GM21723 (cell line): ENCODE measurements at regions not wholly inside any gene's neighbourhood (a gene's known extent, or its start where the extent isn't known, plus 50 kb on each side); places are given as distances from the start of the nearest gene placed in this dataset.
"Not testable (repeated sequence)": the region's sequence is repeated elsewhere in the genome, so short reads cannot be mapped to it uniquely, and the experiment has no call there.

Experiments
- ATAC-seq: cut with Tn5 transposase; IDR thresholded peaks from one replicate; pipeline ENCODE4 v1.9.1; 2021; ENCODE audit warnings: mild to moderate bottlenecking, moderate library complexity; ENCODE audit not compliant: unreplicated experiment

GRCh38 chr10:53223851-53224250 lies 451.3 kb upstream of the MBL2 start:
- ATAC-seq, result no peak

DNA sequence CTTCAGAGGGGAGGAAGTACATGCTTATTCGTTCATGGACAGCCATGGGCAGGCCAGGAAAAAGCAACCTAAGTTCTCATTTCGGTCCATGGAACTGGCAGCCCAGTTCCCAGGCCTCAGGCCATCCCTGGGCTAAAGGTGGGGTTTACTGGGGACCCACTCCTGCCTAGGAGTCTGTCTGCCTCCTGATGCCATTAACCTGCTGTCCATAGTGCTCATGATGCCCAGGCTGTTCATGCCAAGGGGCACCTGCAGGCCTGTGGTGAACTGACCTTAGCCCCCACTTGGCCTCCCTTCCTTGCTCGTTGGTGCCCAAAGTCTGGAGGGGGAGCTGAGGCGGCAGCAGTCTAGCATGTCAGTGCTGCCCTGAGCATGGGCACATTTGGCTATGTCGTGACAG lies 450.2 kb upstream of the MBL2 start:
- ATAC-seq, result no peak

DNA sequence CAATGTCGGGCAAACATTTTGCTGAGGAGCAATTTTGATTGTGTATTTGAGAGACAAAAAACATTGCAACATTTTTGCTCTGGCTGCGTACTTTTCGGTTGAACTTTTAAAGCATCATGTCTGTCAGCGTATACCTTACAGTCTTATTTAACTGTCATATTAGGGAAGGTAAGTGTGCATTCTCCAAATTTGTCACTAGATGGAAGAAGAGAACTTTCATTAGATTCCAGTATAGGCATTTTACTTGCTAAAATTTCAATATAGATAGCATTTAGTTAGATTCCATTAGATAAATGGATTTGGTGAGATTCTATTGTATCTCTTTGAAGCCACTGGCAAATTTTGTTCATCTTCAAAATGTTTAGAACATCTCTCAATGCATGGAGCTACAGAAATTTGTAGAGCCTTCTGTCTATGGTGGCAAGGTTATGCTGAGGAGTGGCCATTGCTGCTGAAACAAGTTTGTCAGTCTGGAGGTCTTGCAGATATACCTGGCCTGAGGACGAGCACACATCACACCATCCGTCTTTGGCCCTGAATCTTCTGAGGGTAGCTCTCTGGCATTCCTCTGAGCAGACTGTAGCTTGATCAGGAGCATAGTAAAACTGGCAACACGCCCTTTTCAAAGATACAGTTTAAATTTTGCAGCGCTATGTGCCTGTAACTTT lies 437.5 kb upstream of the MBL2 start:
- ATAC-seq, result no peak

DNA sequence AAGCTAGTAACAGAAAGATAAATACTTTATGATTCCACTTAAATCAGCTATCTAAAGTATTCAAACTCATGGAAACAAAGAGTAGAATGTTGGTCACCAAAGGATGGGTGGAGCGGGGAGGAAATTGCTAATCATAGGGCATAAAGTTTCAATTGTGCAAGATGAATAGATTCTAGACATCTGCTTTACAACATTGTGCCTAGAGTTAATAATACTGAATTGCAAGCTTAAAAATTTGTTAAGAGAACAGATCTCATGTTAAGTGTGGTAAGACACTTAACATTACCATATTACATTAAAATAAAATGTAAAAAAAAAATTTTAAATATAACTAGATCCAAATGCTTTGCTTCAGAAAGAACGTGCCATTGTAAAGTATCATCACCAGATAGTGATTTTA lies 411.1 kb upstream of the MBL2 start:
- no peak for ATAC-seq

GRCh38 chr10:53177468-53177867 lies 404.9 kb upstream of the MBL2 start:
- no peak for ATAC-seq

DNA sequence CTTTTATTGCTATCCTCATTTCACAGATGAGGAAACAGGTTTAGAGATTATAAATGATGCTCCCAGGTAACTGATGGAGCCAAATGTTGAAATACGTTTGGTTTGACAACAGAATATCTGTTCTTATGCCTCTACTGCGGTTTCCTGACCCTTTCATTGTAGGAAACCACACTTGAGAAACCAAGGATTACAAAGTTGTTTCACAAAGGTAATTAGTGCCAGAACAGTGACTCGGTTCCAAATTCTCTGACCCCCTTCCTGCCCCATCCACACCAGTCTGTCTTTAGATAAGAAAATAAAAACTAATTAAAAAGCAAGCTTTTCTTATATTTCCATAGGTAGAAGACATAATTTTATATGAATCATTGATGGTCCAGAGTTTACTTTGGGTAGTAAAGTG lies 393.7 kb upstream of the MBL2 start:
- ATAC-seq, result no peak

- no peak for ATAC-seq
Observed at GRCh38 chr10:53162856-53163255, 390.3 kb upstream of the MBL2 start.

DNA sequence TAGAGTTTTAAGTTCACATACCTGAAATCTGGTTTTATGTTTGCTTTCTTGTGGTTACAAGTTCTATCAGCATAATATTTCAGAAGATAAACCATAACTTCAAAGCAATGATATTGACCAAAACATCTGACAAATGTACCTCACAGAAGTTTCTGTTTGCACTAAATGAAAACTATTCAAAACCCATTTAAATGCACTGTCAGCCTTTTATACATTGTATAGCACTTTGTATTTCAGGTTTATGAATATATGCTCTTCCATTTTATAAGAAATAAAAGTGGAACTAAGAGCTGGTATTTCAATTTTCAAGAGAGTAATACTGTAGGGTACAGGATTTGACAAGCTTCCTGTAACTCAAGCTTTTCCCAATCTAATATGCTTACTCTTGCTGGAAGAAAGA lies 388.6 kb upstream of the MBL2 start:
- no peak for ATAC-seq

DNA sequence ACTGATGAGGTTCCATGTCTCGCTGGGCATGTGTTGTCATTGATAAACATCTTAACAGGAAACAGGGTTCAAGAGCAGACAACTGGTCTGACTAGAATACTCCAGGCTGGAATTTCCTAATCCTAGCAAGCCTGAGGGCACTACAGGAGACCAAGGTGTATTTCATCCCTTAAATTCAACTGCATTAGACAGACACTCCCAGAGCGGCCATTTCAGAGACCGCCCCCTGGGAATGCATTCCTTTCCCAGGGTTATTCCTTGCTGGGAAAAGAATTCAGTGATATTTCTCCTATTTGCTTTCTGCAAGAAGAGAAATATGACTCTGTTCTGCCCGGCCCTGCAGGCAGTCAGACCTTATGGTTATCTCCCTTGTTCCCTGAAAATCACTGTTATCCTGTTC lies 383.1 kb upstream of the MBL2 start:
- not testable (repeated sequence) for ATAC-seq

DNA sequence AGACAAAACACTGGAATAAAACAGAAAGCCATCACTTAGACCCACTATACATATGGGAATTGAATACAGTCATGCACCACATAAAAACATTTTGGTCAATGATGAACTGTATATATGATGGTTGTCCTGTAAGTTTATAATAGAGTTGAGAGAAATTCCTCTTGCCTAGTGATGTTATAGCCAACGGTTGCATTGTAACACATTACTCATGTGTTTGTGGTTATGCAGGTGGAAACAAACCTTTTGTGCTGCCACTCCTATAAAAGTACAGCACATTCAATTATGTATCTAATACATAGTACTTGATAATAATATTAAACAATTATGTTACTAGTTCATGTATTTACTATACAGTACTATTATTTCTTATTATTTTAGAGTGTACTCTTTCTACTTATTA lies 381.2 kb upstream of the MBL2 start:
- ATAC-seq, result no peak

DNA sequence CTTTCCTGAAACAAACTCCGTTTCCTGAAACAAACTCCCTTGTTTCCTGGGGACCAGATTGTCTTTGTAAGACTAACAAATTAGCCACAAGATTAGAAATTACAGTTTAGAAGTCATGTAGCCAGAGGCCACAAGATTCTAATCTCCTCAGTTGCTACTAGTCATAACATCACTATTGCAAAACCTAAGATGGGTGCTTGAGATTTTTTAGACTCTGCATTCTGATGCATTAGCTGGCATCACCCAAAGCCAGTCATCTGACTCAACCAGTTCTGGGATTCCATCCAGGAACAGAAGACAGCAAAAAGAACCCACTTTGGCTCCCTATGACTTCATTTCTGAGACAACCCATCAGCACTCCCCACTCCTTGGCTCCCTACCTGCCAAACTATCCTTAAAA lies 367.9 kb upstream of the MBL2 start:
- ATAC-seq, result no peak

DNA sequence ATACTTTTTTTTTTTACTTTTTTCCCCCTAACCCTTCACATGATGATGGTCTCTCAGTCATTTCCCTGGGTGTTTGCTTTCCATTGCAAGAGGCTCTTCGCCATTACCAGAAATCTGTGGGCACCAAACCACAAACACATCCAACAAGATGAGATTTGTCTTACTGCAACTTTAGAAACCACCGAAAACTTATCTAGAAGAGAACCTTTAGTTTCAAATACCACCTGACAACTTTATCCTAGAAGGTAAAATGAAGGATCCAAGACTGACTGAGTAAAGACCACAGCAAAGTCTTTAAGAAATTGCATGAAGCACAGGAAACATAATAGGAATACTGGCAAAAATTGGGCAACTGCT lies 363.3 kb upstream of the MBL2 start:
- ATAC-seq, result no peak

DNA sequence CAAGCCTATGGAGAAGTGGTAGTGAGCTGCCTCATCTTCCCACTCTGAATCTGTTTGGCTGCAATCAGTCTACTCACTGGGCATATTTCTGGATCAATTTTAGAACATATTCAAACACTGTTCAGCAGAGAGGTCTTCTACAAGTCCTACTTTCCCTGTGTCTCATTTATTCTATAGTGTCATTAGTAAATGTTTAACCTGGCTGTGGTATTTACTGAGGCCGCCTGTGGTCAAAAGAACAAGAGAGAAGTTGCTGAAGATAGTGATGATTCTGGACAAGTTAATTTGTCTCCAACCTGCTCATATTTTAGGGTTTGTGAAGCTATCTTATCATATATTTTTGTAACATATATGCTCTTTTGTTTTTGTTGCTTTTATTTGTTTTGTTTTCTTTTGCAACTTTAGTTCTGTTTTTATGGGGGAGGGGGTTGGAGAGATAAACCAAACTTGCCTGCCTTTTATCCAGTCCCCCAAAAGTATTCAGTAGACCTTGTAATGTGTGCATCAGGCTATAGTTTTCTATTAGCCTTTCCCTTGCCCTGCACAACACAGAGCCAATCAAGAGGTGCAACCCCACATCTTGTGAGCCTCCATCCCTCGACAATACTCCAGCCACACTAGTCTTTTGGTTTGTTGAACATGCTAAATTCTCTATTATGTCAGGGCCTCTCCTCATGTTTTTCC lies 362.8 kb upstream of the MBL2 start:
- no peak for ATAC-seq

- ATAC-seq, result no peak
Observed at GRCh38 chr10:53134050-53134449, 361.5 kb upstream of the MBL2 start.

DNA sequence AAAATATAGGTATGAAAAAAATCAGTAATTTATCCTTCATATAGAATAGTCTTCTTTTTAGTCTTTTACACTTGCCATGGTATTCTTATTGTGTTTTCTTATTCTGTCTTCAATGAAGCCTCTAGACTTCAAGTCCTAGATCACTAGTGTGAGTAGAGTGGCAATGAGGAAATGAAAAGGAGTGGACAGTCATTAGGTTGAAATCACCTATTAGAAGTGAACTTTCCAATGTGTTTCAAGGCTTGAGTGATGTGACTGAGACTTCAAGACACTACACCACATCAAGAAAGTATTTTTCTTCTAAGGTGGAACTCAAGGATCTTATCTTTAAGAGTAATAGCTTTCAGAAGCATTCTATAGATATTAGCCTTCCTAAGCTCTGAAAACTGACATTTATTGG lies 357.8 kb upstream of the MBL2 start:
- no peak for ATAC-seq

DNA sequence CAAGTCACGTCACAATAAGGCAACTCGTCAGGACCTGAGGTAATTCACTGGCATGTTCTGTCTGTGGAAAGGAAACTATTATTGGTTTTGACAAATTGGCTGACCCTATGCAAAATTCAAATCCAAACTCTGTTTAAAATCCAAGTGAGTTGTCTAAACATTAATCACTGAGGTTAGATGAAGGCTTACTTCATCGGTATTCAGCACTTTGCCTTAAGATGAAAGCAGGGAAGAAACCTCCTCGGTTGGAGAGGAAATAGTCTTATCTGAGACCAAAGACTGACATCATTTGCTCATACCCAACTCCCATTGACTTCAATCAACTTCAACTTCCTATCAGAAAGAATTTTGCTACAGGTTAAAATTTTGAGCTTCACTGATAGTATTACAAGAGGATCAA lies 355.1 kb upstream of the MBL2 start:
- no peak for ATAC-seq

GRCh38 chr10:53123311-53123710 lies 350.7 kb upstream of the MBL2 start:
- no peak for ATAC-seq

DNA sequence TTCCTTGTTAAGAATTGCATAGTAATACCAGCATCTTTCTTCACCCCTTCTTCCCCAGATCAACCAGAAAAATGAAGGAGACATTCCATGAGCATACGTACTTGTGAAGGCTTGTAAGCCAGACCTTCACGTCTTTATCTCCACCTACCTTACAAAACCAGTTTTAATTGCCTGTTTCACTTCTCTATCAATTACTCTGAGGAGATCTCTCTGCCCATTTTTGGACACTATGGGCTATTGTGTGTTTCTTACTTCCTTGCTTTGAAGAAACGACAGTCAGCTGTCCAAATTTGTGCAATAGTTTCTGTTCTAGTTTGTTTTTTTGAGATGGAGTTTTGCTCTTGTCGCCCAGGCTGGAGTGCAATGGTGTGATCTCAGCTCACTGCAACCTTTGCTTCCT lies 349.7 kb upstream of the MBL2 start:
- no peak for ATAC-seq

DNA sequence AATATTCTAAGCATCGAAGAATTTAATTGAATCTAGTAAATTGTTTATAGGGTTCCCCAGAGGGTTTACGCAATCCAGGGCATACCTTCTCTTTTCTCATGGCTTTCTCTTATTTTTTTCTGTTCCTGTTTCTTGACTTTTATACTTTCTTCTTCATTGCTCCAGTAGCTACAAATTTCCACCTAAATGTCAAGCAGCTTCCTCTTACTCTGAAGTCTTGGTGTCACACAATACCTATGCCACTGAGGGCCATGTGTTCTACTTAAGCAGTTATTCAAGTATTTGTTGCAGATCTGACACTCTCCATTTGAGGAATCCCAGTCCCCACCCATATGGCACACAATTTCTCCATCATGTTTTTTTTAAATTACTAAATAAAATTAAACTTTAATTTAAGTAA lies 343.1 kb upstream of the MBL2 start:
- no peak for ATAC-seq

GRCh38 chr10:53111529-53111928 lies 338.9 kb upstream of the MBL2 start:
- ATAC-seq, result no peak

DNA sequence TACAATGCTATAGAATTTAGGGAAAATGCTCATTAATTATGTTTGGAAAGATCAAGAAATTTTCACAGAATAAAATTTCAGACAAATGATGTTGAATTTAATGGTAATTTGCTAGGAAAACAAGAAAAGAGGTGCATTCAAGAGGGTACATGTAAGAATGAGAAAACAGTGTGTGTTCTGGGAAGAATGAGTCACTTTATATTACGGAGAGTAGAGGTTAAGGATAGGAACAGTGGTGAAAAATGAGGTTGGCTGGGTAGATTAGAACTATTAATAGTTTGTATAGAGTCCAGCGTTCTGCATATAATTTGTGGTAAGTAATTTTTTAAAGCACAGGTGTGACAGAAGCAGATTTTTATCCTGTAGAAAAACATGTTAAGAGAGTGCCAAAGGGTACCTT lies 336.7 kb upstream of the MBL2 start:
- no peak for ATAC-seq

DNA sequence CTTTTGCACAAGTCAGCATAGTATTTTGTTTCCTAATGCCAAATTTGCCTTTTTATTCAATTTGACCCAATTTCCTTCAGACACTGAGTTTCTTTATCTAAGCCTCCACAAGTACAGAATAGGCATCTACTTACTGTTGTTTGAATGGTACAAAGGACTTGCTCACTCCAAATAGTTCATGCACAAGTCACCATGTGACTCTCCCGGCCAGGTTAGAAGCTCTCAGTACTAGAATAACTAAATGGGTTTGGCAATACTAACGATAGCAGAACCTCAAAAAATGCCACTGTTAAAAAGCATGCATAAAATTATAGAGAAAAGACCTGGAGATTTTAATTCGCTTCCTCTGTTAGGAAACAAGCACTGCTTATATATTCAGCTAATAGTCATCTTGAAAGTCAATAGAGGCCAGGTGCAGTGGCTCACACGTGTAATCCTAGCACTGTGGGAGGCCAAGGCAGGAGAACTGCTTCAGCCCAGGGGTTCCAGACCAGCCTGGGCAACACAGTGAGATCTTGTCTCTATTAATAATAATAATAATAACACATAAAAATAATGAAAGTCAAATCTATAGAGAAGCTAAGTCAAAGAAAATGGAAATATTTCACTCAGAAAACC lies 335.8 kb upstream of the MBL2 start:
- no peak for ATAC-seq

- no peak for ATAC-seq
Observed at GRCh38 chr10:53107711-53108110, 335.1 kb upstream of the MBL2 start.
